ENCODE measurements at regions not wholly inside any gene's neighbourhood (a gene's known extent, or its start where the extent isn't known, plus 50 kb on each side); places are given as distances from the start of the nearest gene placed in this dataset.

GRCh38 chr6:170210651-170211403 is 80.1 kb downstream of the DLL1 start:
- TF ChIP-seq, protein P1, sequence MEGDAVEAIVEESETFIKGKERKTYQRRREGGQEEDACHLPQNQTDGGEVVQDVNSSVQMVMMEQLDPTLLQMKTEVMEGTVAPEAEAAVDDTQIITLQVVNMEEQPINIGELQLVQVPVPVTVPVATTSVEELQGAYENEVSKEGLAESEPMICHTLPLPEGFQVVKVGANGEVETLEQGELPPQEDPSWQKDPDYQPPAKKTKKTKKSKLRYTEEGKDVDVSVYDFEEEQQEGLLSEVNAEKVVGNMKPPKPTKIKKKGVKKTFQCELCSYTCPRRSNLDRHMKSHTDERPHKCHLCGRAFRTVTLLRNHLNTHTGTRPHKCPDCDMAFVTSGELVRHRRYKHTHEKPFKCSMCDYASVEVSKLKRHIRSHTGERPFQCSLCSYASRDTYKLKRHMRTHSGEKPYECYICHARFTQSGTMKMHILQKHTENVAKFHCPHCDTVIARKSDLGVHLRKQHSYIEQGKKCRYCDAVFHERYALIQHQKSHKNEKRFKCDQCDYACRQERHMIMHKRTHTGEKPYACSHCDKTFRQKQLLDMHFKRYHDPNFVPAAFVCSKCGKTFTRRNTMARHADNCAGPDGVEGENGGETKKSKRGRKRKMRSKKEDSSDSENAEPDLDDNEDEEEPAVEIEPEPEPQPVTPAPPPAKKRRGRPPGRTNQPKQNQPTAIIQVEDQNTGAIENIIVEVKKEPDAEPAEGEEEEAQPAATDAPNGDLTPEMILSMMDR (IDR thresholded peaks at IDR 0.05), result no peak
- TF ChIP-seq POLR2A (IDR thresholded peaks at IDR 0.05; ENCODE audit: low read depth) (no peak), POLR2AphosphoS5 (IDR thresholded peaks at IDR 0.05) (no peak), EP300 (IDR thresholded peaks at IDR 0.05) (no peak)

All from esophagus muscularis mucosa (tissue), 4 donors.